ENCODE measurements at regions not wholly inside any gene's neighbourhood (a gene's known extent, or its start where the extent isn't known, plus 50 kb on each side); places are given as distances from the start of the nearest gene placed in this dataset.

DNA sequence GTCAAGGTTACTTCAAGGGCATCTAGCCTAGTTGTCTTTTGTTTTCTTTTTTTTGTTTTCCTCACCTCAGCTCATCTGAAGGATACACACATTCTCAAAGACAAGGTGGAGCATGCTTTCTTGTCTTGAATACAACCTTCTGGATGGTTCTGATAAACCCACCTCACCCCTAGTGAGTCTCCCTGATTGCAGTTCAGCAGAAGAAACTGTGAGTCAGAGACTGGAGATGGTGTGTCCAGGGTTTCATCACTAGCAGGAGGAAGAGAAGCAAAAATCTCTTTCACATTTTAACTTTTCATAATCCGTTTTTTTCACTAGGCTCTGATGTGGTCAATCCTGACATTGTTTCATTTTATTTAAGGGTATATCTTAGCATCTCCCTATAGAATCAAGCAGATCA is 143.0 kb upstream of the NRBF2 start:
- Histone ChIP-seq H2AFZ (ENCODE audit: low read length) (no peak overlapping the region), H3K4me2 (ENCODE audit: low read depth, low read length) (no peak overlapping the region), H3K9me3 (ENCODE audit: low read length) (no peaks in the 10 kb centered on the region), H3K4me1 (ENCODE audit: insufficient read depth, low read length) (no peaks in the 10 kb centered on the region), H3K9ac (ENCODE audit: insufficient read depth, low read depth, low read length) (no peak overlapping the region), H3K27ac (ENCODE audit: extremely low read length, insufficient read depth, low read length) (no peak overlapping the region), H3K27me3 (ENCODE audit: control insufficient read depth in 1 of 2, insufficient read depth in 2 of 2, low read length in 2 of 2) (no peaks in the 10 kb centered on the region), H4K20me1 (ENCODE audit: insufficient read depth, low read length) (no peaks in the 10 kb centered on the region), H3K36me3 (replicated peaks in 1 of 2; ENCODE audit: control insufficient read depth in 1 of 2, insufficient read depth in 2 of 2, low read length in 2 of 2) (no peaks in the 10 kb centered on the region), H3K79me2 (ENCODE audit: insufficient read depth, low read length) (no peaks in the 10 kb centered on the region), H3K4me3 (replicated peaks in 1 of 3; ENCODE audit: insufficient read depth in 1 of 3, low read depth in 2 of 3, low read length in 3 of 3) (no peak overlapping the region)
- BruUV-seq (replicated peaks) = no TSS peak
- DNase-seq (ENCODE audit: low spot score) (no peak), FAIRE-seq (no peak), ATAC-seq (no peak)
- intact Hi-C loops (cut with micrococcal nuclease; ENCODE audit: unreplicated experiment) (no loop called here), in situ Hi-C loops (cut with HindIII; ENCODE audit: extremely low pct_ligation_motif_present, low pct_unique_long_range_greater_than_20kb) (no loop called here)
- ChIA-PET POLR2A (no interaction called here), CTCF (ENCODE audit: low intra/inter-chr PET ratio, low total read pairs) (no interaction called here)
- WGBS (ENCODE audit: low lambda C conversion rate) = 8% methylated on average over 1 of the region's 1 CpG
- TF ChIP-seq ZNF235 (CRISPR knock-in tag; IDR thresholded peaks at IDR 0.05; ENCODE audit: borderline replicate concordance) (no peak), KAT7 (CRISPR knock-in tag; IDR thresholded peaks at IDR 0.05; ENCODE audit: borderline replicate concordance) (no peak), ZNF816 (CRISPR knock-in tag; IDR thresholded peaks at IDR 0.05; ENCODE audit: borderline replicate concordance) (no peak), POLR2A (IDR thresholded peaks at IDR 0.05; ENCODE audit: insufficient read depth in 1 of 2, low read depth in 2 of 2, low read length in 2 of 2) (no peak), CSRNP1 (CRISPR knock-in tag; IDR thresholded peaks at IDR 0.05) (no peak), ZNF256 (CRISPR knock-in tag; conservative IDR thresholded peaks at IDR 0.05) (no peak), SATB2 (CRISPR knock-in tag; IDR thresholded peaks at IDR 0.05) (no peak), REL (CRISPR knock-in tag; conservative IDR thresholded peaks at IDR 0.05) (no peak), KDM1A (CRISPR knock-in tag; IDR thresholded peaks at IDR 0.05) (no peak), TEAD2 (CRISPR knock-in tag; IDR thresholded peaks at IDR 0.05) (no peak), MTA3 (CRISPR knock-in tag; IDR thresholded peaks at IDR 0.05) (no peak), ETS1 (CRISPR knock-in tag; IDR thresholded peaks at IDR 0.05) (no peak), ZNF674 (CRISPR knock-in tag; IDR thresholded peaks at IDR 0.05; ENCODE audit: low read depth) (no peak), DR1 (CRISPR knock-in tag; IDR thresholded peaks at IDR 0.05) (no peak), SRF (IDR thresholded peaks at IDR 0.05; ENCODE audit: low read depth, low read length) (no peak), SIN3A (IDR thresholded peaks at IDR 0.05; ENCODE audit: borderline replicate concordance, low read depth, low read length) (no peak), SRSF1 (optimal IDR thresholded peaks at IDR 0.05; ENCODE audit: low read depth, low read length) (no peak)
- TF ChIP-seq, protein P1, sequence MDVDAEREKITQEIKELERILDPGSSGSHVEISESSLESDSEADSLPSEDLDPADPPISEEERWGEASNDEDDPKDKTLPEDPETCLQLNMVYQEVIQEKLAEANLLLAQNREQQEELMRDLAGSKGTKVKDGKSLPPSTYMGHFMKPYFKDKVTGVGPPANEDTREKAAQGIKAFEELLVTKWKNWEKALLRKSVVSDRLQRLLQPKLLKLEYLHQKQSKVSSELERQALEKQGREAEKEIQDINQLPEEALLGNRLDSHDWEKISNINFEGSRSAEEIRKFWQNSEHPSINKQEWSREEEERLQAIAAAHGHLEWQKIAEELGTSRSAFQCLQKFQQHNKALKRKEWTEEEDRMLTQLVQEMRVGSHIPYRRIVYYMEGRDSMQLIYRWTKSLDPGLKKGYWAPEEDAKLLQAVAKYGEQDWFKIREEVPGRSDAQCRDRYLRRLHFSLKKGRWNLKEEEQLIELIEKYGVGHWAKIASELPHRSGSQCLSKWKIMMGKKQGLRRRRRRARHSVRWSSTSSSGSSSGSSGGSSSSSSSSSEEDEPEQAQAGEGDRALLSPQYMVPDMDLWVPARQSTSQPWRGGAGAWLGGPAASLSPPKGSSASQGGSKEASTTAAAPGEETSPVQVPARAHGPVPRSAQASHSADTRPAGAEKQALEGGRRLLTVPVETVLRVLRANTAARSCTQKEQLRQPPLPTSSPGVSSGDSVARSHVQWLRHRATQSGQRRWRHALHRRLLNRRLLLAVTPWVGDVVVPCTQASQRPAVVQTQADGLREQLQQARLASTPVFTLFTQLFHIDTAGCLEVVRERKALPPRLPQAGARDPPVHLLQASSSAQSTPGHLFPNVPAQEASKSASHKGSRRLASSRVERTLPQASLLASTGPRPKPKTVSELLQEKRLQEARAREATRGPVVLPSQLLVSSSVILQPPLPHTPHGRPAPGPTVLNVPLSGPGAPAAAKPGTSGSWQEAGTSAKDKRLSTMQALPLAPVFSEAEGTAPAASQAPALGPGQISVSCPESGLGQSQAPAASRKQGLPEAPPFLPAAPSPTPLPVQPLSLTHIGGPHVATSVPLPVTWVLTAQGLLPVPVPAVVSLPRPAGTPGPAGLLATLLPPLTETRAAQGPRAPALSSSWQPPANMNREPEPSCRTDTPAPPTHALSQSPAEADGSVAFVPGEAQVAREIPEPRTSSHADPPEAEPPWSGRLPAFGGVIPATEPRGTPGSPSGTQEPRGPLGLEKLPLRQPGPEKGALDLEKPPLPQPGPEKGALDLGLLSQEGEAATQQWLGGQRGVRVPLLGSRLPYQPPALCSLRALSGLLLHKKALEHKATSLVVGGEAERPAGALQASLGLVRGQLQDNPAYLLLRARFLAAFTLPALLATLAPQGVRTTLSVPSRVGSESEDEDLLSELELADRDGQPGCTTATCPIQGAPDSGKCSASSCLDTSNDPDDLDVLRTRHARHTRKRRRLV (CRISPR knock-in tag; IDR thresholded peaks at IDR 0.05) = no peak
- TF ChIP-seq, protein P2, sequence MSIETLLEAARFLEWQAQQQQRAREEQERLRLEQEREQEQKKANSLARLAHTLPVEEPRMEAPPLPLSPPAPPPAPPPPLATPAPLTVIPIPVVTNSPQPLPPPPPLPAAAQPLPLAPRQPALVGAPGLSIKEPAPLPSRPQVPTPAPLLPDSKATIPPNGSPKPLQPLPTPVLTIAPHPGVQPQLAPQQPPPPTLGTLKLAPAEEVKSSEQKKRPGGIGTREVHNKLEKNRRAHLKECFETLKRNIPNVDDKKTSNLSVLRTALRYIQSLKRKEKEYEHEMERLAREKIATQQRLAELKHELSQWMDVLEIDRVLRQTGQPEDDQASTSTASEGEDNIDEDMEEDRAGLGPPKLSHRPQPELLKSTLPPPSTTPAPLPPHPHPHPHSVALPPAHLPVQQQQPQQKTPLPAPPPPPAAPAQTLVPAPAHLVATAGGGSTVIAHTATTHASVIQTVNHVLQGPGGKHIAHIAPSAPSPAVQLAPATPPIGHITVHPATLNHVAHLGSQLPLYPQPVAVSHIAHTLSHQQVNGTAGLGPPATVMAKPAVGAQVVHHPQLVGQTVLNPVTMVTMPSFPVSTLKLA (IDR thresholded peaks at IDR 0.05) = no peak
